ENCODE measurements at regions not wholly inside any gene's neighbourhood (a gene's known extent, or its start where the extent isn't known, plus 50 kb on each side); places are given as distances from the start of the nearest gene placed in this dataset.

- Histone ChIP-seq H3K36me3 (ENCODE audit: control insufficient read depth in 2 of 2, extremely low read depth in 1 of 2, insufficient read depth in 2 of 2, low read length in 2 of 2) (no peaks in the 10 kb centered on the region), H3K9me1 (ENCODE audit: control insufficient read depth, extremely low read depth, insufficient read depth, low read length) (no peaks in the 10 kb centered on the region), H3K79me2 (ENCODE audit: control insufficient read depth, insufficient read depth, low read length) (no peaks in the 10 kb centered on the region), H3K4me3 (ENCODE audit: control insufficient read depth in 2 of 3, extremely low read depth in 1 of 3, insufficient read depth in 2 of 3, low read depth in 1 of 3, low read length in 3 of 3) (no peak overlapping the region), H2AFZ (ENCODE audit: control insufficient read depth, low read length) (no peak overlapping the region), H3K9ac (ENCODE audit: control insufficient read depth, extremely low read depth, insufficient read depth, low read length) (no peak overlapping the region), H3K9me3 (ENCODE audit: control insufficient read depth, low read depth, low read length) (no peaks in the 10 kb centered on the region), H3K4me2 (ENCODE audit: control insufficient read depth, extremely low read depth, insufficient read depth, low read depth, low read length) (no peak overlapping the region), H3K27ac (ENCODE audit: control insufficient read depth, insufficient read depth, low read length) (no peak overlapping the region), H4K20me1 (ENCODE audit: control insufficient read depth, extremely low read depth, insufficient read depth, low read length) (no peaks in the 10 kb centered on the region), H3K27me3 (ENCODE audit: control insufficient read depth, extremely low read depth, insufficient read depth, low read length) (no peaks in the 10 kb centered on the region), H3K4me1 (ENCODE audit: control insufficient read depth, extremely low read depth, insufficient read depth, low read length) (peaks cover 4% of the 10 kb centered on the region)
- DNase-seq (ENCODE audit: low read depth, low spot score) (no peak), FAIRE-seq (no peak)
- TF ChIP-seq, protein P1, sequence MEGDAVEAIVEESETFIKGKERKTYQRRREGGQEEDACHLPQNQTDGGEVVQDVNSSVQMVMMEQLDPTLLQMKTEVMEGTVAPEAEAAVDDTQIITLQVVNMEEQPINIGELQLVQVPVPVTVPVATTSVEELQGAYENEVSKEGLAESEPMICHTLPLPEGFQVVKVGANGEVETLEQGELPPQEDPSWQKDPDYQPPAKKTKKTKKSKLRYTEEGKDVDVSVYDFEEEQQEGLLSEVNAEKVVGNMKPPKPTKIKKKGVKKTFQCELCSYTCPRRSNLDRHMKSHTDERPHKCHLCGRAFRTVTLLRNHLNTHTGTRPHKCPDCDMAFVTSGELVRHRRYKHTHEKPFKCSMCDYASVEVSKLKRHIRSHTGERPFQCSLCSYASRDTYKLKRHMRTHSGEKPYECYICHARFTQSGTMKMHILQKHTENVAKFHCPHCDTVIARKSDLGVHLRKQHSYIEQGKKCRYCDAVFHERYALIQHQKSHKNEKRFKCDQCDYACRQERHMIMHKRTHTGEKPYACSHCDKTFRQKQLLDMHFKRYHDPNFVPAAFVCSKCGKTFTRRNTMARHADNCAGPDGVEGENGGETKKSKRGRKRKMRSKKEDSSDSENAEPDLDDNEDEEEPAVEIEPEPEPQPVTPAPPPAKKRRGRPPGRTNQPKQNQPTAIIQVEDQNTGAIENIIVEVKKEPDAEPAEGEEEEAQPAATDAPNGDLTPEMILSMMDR (optimal IDR thresholded peaks at IDR 0.05 in 1 of 3, IDR thresholded peaks at IDR 0.05 in 1 of 3, conservative IDR thresholded peaks at IDR 0.05 in 1 of 3; ENCODE audit: extremely low read depth in 1 of 3, insufficient read depth in 2 of 3, low read length in 3 of 3), result no peak
- TF ChIP-seq EZH2 (IDR thresholded peaks at IDR 0.05; ENCODE audit: low read length), result no peak
- dilution Hi-C loops (cut with MboI; ENCODE audit: extremely low pct_ligation_motif_present, low sequenced_read_pairs), result loop anchor here (25.0 kb wide), 1 partner anchor 252 kb away; no protein-coding TSS in a partner anchor
Measured at GRCh38 chr6:12635375-12635774, 81.2 kb upstream of the PHACTR1 start.

- H3K9me3 ChIP-seq (ENCODE audit: control insufficient read depth, low read depth, low read length), result no peaks in the 10 kb centered on the region
- no peaks in the 10 kb centered on the region for H3K79me2 ChIP-seq (ENCODE audit: control insufficient read depth, insufficient read depth, low read length)
- no peak for FAIRE-seq
- no peak for TF ChIP-seq EZH2 (IDR thresholded peaks at IDR 0.05; ENCODE audit: low read length)
- TF ChIP-seq, protein P1 (optimal IDR thresholded peaks at IDR 0.05 in 1 of 3, IDR thresholded peaks at IDR 0.05 in 1 of 3, conservative IDR thresholded peaks at IDR 0.05 in 1 of 3; ENCODE audit: extremely low read depth in 1 of 3, insufficient read depth in 2 of 3, low read length in 3 of 3), result no peak
- no peaks in the 10 kb centered on the region for H4K20me1 ChIP-seq (ENCODE audit: control insufficient read depth, extremely low read depth, insufficient read depth, low read length)
- H3K27ac ChIP-seq (ENCODE audit: control insufficient read depth, insufficient read depth, low read length), result no peak overlapping the region
- H3K4me1 ChIP-seq (ENCODE audit: control insufficient read depth, extremely low read depth, insufficient read depth, low read length), result peaks cover 4% of the 10 kb centered on the region
- DNase-seq (ENCODE audit: low read depth, low spot score), result no peak
- dilution Hi-C loops (cut with MboI; ENCODE audit: extremely low pct_ligation_motif_present, low sequenced_read_pairs), result loop anchor here (25.0 kb wide), 1 partner anchor 251 kb away; no protein-coding TSS in a partner anchor
- no peak overlapping the region for H3K9ac ChIP-seq (ENCODE audit: control insufficient read depth, extremely low read depth, insufficient read depth, low read length)
- H3K36me3 ChIP-seq (ENCODE audit: control insufficient read depth in 2 of 2, extremely low read depth in 1 of 2, insufficient read depth in 2 of 2, low read length in 2 of 2), result no peaks in the 10 kb centered on the region
- no peak overlapping the region for H2AFZ ChIP-seq (ENCODE audit: control insufficient read depth, low read length)
- no peak overlapping the region for H3K4me3 ChIP-seq (ENCODE audit: control insufficient read depth in 2 of 3, extremely low read depth in 1 of 3, insufficient read depth in 2 of 3, low read depth in 1 of 3, low read length in 3 of 3)
- H3K27me3 ChIP-seq (ENCODE audit: control insufficient read depth, extremely low read depth, insufficient read depth, low read length), result no peaks in the 10 kb centered on the region
- H3K4me2 ChIP-seq (ENCODE audit: control insufficient read depth, extremely low read depth, insufficient read depth, low read depth, low read length), result no peak overlapping the region
- H3K9me1 ChIP-seq (ENCODE audit: control insufficient read depth, extremely low read depth, insufficient read depth, low read length), result no peaks in the 10 kb centered on the region
Measured at GRCh38 chr6:12635813-12636212, 80.8 kb upstream of the PHACTR1 start.
